ENCODE measurements at regions not wholly inside any gene's neighbourhood (a gene's known extent, or its start where the extent isn't known, plus 50 kb on each side); places are given as distances from the start of the nearest gene placed in this dataset.

- TF ChIP-seq POLR2A (IDR thresholded peaks at IDR 0.05; ENCODE audit: low read length) (no peak), GATA1 (IDR thresholded peaks at IDR 0.05; ENCODE audit: low read depth, low read length) (no peak)
Observed at GRCh38 chr2:186195696-186196095, 290.4 kb upstream of the ZC3H15 start.
